H9 (cell line): ENCODE measurements at regions not wholly inside any gene's neighbourhood (a gene's known extent, or its start where the extent isn't known, plus 50 kb on each side); places are given as distances from the start of the nearest gene placed in this dataset.

Experiments used
- DNase-seq: peaks from one replicate; pipeline ENCODE4 v3.0.0-alpha.2; 2017
- H2AFZ ChIP-seq: one replicate; pipeline ENCODE4 v1.6.1; 2013; ENCODE audit warnings: mild to moderate bottlenecking, low read length, control low read depth, moderate library complexity
- H2AK5ac ChIP-seq: 2 replicates; pipeline ENCODE4 v1.6.1; 2013; ENCODE audit warnings: low read length, control low read depth, mixed read lengths; ENCODE audit not compliant: insufficient read length
- H2BK120ac ChIP-seq: one replicate; pipeline ENCODE4 v1.6.1; 2013; ENCODE audit warnings: low read depth, mild to moderate bottlenecking, low read length, control low read depth, inconsistent platforms; ENCODE audit not compliant: poor library complexity, severe bottlenecking
- H2BK12ac ChIP-seq: 2 replicates; pipeline ENCODE4 v1.6.1; 2013; ENCODE audit warnings: low read length, control low read depth, mixed read lengths, low read depth; ENCODE audit not compliant: insufficient read length
- H2BK15ac ChIP-seq: 2 replicates; pipeline ENCODE4 v1.6.1; 2013; ENCODE audit warnings: low read depth, low read length, control low read depth
- H2BK20ac ChIP-seq: one replicate; pipeline ENCODE4 v1.6.1; 2013; ENCODE audit warnings: low read depth, mild to moderate bottlenecking, low read length, control low read depth, inconsistent platforms; ENCODE audit not compliant: poor library complexity, severe bottlenecking
- H2BK5ac ChIP-seq: 2 replicates; pipeline ENCODE4 v1.6.1; 2013; ENCODE audit warnings: low read length, control low read depth, mixed read lengths; ENCODE audit not compliant: insufficient read length
- H3K14ac ChIP-seq: 2 replicates; pipeline ENCODE4 v1.6.1; 2013; ENCODE audit warnings: low read length, control low read depth; ENCODE audit not compliant: insufficient read depth
- H3K18ac ChIP-seq: 2 replicates; pipeline ENCODE4 v1.6.1; 2013; ENCODE audit warnings: low read depth, mild to moderate bottlenecking, mixed read lengths, low read length, control low read depth; ENCODE audit not compliant: insufficient read length
- H3K23ac ChIP-seq: 2 replicates; pipeline ENCODE4 v1.6.1; 2013; ENCODE audit warnings: low read length, control low read depth, mixed read lengths, low read depth; ENCODE audit not compliant: insufficient read length
- H3K23me2 ChIP-seq: 2 replicates; pipeline ENCODE4 v1.6.1; 2013; ENCODE audit warnings: low read depth, mild to moderate bottlenecking, mixed read lengths, low read length, control low read depth; ENCODE audit not compliant: insufficient read length, poor library complexity, severe bottlenecking
- H3K27ac ChIP-seq: 2 replicates; pipeline ENCODE4 v1.5.1; 2013; ENCODE audit warnings: low read length, control low read depth, mixed read lengths, low read depth; ENCODE audit not compliant: insufficient read length
- H3K27me3 ChIP-seq: 2 replicates; pipeline ENCODE4 v1.6.1; 2013; ENCODE audit warnings: low read length, control low read depth, inconsistent platforms; ENCODE audit not compliant: insufficient read depth
- H3K4ac ChIP-seq: 2 replicates; pipeline ENCODE4 v1.6.1; 2013; ENCODE audit warnings: low read depth, mild to moderate bottlenecking, control low read depth, inconsistent platforms, low read length, moderate library complexity
- H3K4me1 ChIP-seq: 2 replicates; pipeline ENCODE4 v1.6.1; 2013; ENCODE audit warnings: low read length, control low read depth, inconsistent platforms; ENCODE audit not compliant: insufficient read depth
- H3K4me2 ChIP-seq: 2 replicates; pipeline ENCODE4 v1.6.1; 2013; ENCODE audit warnings: low read length, control low read depth, mixed read lengths; ENCODE audit not compliant: insufficient read length, insufficient read depth
- H3K56ac ChIP-seq: 2 replicates; pipeline ENCODE4 v1.6.1; 2013; ENCODE audit warnings: low read depth, mild to moderate bottlenecking, mixed read lengths, low read length, control low read depth; ENCODE audit not compliant: insufficient read length
- H3K79me1 ChIP-seq: 2 replicates; pipeline ENCODE4 v1.6.1; 2013; ENCODE audit warnings: low read depth, mild to moderate bottlenecking, moderate library complexity, low read length, control low read depth, inconsistent platforms; ENCODE audit not compliant: insufficient read depth, poor library complexity, severe bottlenecking
- H3K79me2 ChIP-seq: 2 replicates; pipeline ENCODE4 v1.6.1; 2013; ENCODE audit warnings: low read length, control low read depth, inconsistent platforms; ENCODE audit not compliant: insufficient read depth
- H3K9ac ChIP-seq: 2 replicates; pipeline ENCODE4 v1.6.1; 2013; ENCODE audit warnings: low read length, control low read depth, mixed read lengths; ENCODE audit not compliant: insufficient read length; ENCODE audit errors: extremely low read depth
- H3K9me3 ChIP-seq: one replicate; pipeline ENCODE4 v1.6.1; 2013; ENCODE audit warnings: low read depth, low read length, inconsistent platforms; ENCODE audit not compliant: control insufficient read depth
- H3T11ph ChIP-seq: one replicate; pipeline ENCODE4 v1.6.1; 2013; ENCODE audit warnings: mild to moderate bottlenecking, low read length, control low read depth, inconsistent platforms
- H4K20me1 ChIP-seq: one replicate; pipeline ENCODE4 v1.6.1; 2013; ENCODE audit not compliant: control insufficient read depth, insufficient read length, insufficient read depth
- H4K5ac ChIP-seq: 2 replicates; pipeline ENCODE4 v1.6.1; 2013; ENCODE audit warnings: low read depth, mild to moderate bottlenecking, mixed read lengths, low read length, control low read depth; ENCODE audit not compliant: insufficient read length
- H4K8ac ChIP-seq: replicated peaks from 2 replicates; pipeline ENCODE4 v1.6.1; 2013; ENCODE audit warnings: low read length, control low read depth, mixed read lengths, low read depth; ENCODE audit not compliant: insufficient read length
- H4K91ac ChIP-seq: 2 replicates; pipeline ENCODE4 v1.6.1; 2013; ENCODE audit warnings: low read depth, mild to moderate bottlenecking, moderate library complexity, mixed read lengths, low read length, control low read depth; ENCODE audit not compliant: insufficient read length
- H3K27ac Mint-ChIP-seq, 3 experiments: 2 replicates in 2 of 3; 3 replicates in 1 of 3; pipeline ENCODE4 v1.8.0; 2020 to 2021; ENCODE audit warnings: mixed read lengths in 3 of 3, mild to moderate bottlenecking in 1 of 3, moderate library complexity in 1 of 3
- H3K27me3 Mint-ChIP-seq: 2 replicates; pipeline ENCODE4 v1.8.0; 2021; ENCODE audit warnings: low read depth, mild to moderate bottlenecking, moderate library complexity, mixed read lengths
- H3K36me3 Mint-ChIP-seq, 3 experiments: 2 replicates in 2 of 3; 3 replicates in 1 of 3; pipeline ENCODE4 v1.8.0; 2020 to 2021; ENCODE audit warnings: low read depth in 3 of 3, mixed read lengths in 3 of 3; ENCODE audit not compliant: insufficient read depth in 1 of 3
- H3K4me1 Mint-ChIP-seq, 2 experiments: 2 replicates each; pipeline ENCODE4 v1.8.0; 2020; ENCODE audit warnings: mixed read lengths in 2 of 2
- H3K4me3 Mint-ChIP-seq, 2 experiments: 2 replicates in 1 of 2; 3 replicates in 1 of 2; pipeline ENCODE4 v1.8.0; 2020 to 2021; ENCODE audit warnings: mild to moderate bottlenecking in 2 of 2, mixed read lengths in 2 of 2, moderate library complexity in 1 of 2
- H3K9me3 Mint-ChIP-seq, 2 experiments: 2 replicates in 1 of 2; 3 replicates in 1 of 2; pipeline ENCODE4 v1.8.0; 2020; ENCODE audit warnings: mild to moderate bottlenecking in 2 of 2, mixed read lengths in 2 of 2, moderate library complexity in 1 of 2
- CTCF ChIP-seq: fragments of 200-600 bp; sonication (generic); conservative IDR thresholded peaks from 3 replicates; pipeline ENCODE4 v1.8.0; 2021; ENCODE audit warnings: antibody characterized with exemption, mild to moderate bottlenecking

GRCh38 chr7:81533426-81533825 is 236.4 kb downstream of the HGF start:
- Mint-ChIP-seq H3K4me3 (no peak overlapping the region), H3K36me3 (no peaks in the 10 kb centered on the region), H3K27me3 (no peaks in the 10 kb centered on the region), H3K4me1 (no peaks in the 10 kb centered on the region; a peak in 1 of 4 replicates), H3K9me3 (peaks cover 0 to 2% of the 10 kb centered on the region in 2 experiments; a peak in 1 of 5 replicates), H3K27ac (no peak overlapping the region)
- Histone ChIP-seq H4K5ac (no peak overlapping the region), H3K79me2 (no peaks in the 10 kb centered on the region), H3K79me1 (no peaks in the 10 kb centered on the region), H3K9ac (no peak overlapping the region), H3K4me1 (no peaks in the 10 kb centered on the region), H3K23me2 (no peaks in the 10 kb centered on the region), H2BK5ac (no peak overlapping the region), H4K8ac (no peak overlapping the region), H2AFZ (no peak overlapping the region), H2AK5ac (no peak overlapping the region), H4K20me1 (no peaks in the 10 kb centered on the region), H2BK20ac (no peak overlapping the region), H3K27me3 (no peaks in the 10 kb centered on the region), H3K18ac (no peak overlapping the region), H3T11ph (no peak overlapping the region), H3K23ac (no peak overlapping the region), H3K4me2 (no peak overlapping the region), H3K9me3 (no peaks in the 10 kb centered on the region), H3K56ac (no peak overlapping the region), H4K91ac (no peak overlapping the region), H2BK120ac (no peak overlapping the region), H2BK12ac (no peak overlapping the region), H3K4ac (no peak overlapping the region), H3K27ac (no peak overlapping the region), H3K14ac (no peak overlapping the region), H2BK15ac (no peak overlapping the region)
- DNase-seq: no peak
- TF ChIP-seq CTCF: no peak
